GM19351 (cell line): ENCODE measurements at regions not wholly inside any gene's neighbourhood (a gene's known extent, or its start where the extent isn't known, plus 50 kb on each side); places are given as distances from the start of the nearest gene placed in this dataset.
A peak's percentile ranks its signal among the peaks of the same experiment; 100 is the strongest.

Experiments used
- ATAC-seq: cut with Tn5 transposase; IDR thresholded peaks from one replicate; pipeline ENCODE4 v1.9.1; 2021; ENCODE audit warnings: mild to moderate bottlenecking, moderate library complexity; ENCODE audit not compliant: unreplicated experiment

GRCh38 chr3:44015170-44015569 is 226.5 kb upstream of the TOPAZ1 start:
- no peak for ATAC-seq

GRCh38 chr3:44016818-44017217 is 224.9 kb upstream of the TOPAZ1 start:
- ATAC-seq, result no peak

- ATAC-seq, result no peak
Observed at GRCh38 chr3:44018926-44019325, 222.8 kb upstream of the TOPAZ1 start.

GRCh38 chr3:44019736-44020135 is 221.9 kb upstream of the TOPAZ1 start:
- ATAC-seq, result no peak

GRCh38 chr3:44020143-44020542 is 221.5 kb upstream of the TOPAZ1 start:
- no peak for ATAC-seq

GRCh38 chr3:44021651-44022594 is 219.8 kb upstream of the TOPAZ1 start:
- no peak for ATAC-seq

GRCh38 chr3:44023961-44024593 is 217.6 kb upstream of the TOPAZ1 start:
- ATAC-seq, result no peak

GRCh38 chr3:44026220-44026865 is 215.3 kb upstream of the TOPAZ1 start:
- ATAC-seq, result no peak

- ATAC-seq, result no peak
Observed at GRCh38 chr3:44029100-44029499, 212.6 kb upstream of the TOPAZ1 start.

GRCh38 chr3:44030285-44030684 is 211.4 kb upstream of the TOPAZ1 start:
- no peak for ATAC-seq

- no peak for ATAC-seq
Observed at GRCh38 chr3:44030687-44031305, 210.9 kb upstream of the TOPAZ1 start.

GRCh38 chr3:44031387-44032380 is 210.0 kb upstream of the TOPAZ1 start:
- ATAC-seq, result no peak

GRCh38 chr3:44032487-44032886 is 209.2 kb upstream of the TOPAZ1 start:
- ATAC-seq, result no peak

GRCh38 chr3:44033123-44033522 is 208.6 kb upstream of the TOPAZ1 start:
- no peak for ATAC-seq

GRCh38 chr3:44036850-44037249 is 204.8 kb upstream of the TOPAZ1 start:
- no peak for ATAC-seq

GRCh38 chr3:44039006-44039405 is 202.7 kb upstream of the TOPAZ1 start:
- no peak for ATAC-seq

GRCh38 chr3:44041726-44042125 is 200.0 kb upstream of the TOPAZ1 start:
- ATAC-seq, result no peak

- no peak for ATAC-seq
Observed at GRCh38 chr3:44042772-44043171, 198.9 kb upstream of the TOPAZ1 start.

- ATAC-seq, result peak; percentile 83
Observed at GRCh38 chr3:44045476-44046275, 196.0 kb upstream of the TOPAZ1 start.
